ENCODE measurements at regions not wholly inside any gene's neighbourhood (a gene's known extent, or its start where the extent isn't known, plus 50 kb on each side); places are given as distances from the start of the nearest gene placed in this dataset.

DNA sequence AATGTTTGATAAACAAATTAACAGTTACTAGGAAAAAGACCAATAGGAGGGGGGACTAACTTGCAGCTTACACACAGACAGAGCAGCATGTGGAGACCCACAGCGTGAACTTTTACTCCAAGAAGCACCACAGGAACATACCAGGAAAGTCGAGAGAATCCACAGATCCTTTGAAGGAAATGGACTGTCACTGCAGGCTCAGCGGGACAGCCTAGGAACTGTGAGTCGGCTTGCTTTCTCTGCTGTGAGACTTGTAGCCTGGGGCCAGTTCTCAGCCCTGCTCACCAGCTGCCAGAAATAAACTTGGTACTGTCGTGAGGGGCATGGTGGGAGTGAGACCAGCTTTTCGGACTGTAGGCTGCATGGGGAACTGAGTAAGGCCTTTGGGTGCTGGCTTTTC is 1211.5 kb downstream of the PCDH17 start:
- H3K4me3 Mint-ChIP-seq = no peak overlapping the region
- H3K9me3 Mint-ChIP-seq = peaks cover 10% of the 10 kb centered on the region
- no peak for DNase-seq (ENCODE audit: low read depth, low spot score)
- peaks cover 3% of the 10 kb centered on the region for H3K36me3 Mint-ChIP-seq (ENCODE audit: low read depth)
- no peaks in the 10 kb centered on the region for H3K27me3 Mint-ChIP-seq (ENCODE audit: low read depth)
- H3K4me1 Mint-ChIP-seq = no peaks in the 10 kb centered on the region
- TF ChIP-seq, protein P1, sequence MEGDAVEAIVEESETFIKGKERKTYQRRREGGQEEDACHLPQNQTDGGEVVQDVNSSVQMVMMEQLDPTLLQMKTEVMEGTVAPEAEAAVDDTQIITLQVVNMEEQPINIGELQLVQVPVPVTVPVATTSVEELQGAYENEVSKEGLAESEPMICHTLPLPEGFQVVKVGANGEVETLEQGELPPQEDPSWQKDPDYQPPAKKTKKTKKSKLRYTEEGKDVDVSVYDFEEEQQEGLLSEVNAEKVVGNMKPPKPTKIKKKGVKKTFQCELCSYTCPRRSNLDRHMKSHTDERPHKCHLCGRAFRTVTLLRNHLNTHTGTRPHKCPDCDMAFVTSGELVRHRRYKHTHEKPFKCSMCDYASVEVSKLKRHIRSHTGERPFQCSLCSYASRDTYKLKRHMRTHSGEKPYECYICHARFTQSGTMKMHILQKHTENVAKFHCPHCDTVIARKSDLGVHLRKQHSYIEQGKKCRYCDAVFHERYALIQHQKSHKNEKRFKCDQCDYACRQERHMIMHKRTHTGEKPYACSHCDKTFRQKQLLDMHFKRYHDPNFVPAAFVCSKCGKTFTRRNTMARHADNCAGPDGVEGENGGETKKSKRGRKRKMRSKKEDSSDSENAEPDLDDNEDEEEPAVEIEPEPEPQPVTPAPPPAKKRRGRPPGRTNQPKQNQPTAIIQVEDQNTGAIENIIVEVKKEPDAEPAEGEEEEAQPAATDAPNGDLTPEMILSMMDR (conservative IDR thresholded peaks at IDR 0.05) = no peak
- no peak overlapping the region for H3K27ac Mint-ChIP-seq (ENCODE audit: unreplicated experiment)

DNA sequence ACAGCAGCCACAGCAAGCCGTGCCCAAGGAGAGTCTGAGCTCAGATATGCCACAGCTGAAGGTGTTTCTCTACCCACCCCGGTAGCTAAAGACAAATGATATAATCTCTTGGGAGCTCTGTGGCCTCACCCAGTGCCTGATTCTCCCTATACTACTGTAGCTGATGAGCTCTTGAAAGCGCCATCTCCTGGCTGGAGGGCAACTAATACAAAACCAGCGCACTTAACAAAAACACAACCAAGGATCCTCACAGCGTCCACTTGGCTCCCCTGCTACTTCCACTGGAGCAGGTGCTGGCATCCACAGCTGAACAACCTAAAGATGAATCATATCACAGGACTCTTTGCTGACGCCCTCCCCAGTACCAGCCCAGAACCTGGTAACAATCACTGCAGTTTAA is 1212.0 kb downstream of the PCDH17 start:
- TF ChIP-seq, protein P1 (conservative IDR thresholded peaks at IDR 0.05) = no peak
- Mint-ChIP-seq H3K4me3 (no peak overlapping the region), H3K27me3 (ENCODE audit: low read depth) (no peaks in the 10 kb centered on the region), H3K36me3 (ENCODE audit: low read depth) (peaks cover 3% of the 10 kb centered on the region), H3K4me1 (no peaks in the 10 kb centered on the region), H3K27ac (ENCODE audit: unreplicated experiment) (no peak overlapping the region), H3K9me3 (peaks cover 10% of the 10 kb centered on the region)
- no peak for DNase-seq (ENCODE audit: low read depth, low spot score)

DNA sequence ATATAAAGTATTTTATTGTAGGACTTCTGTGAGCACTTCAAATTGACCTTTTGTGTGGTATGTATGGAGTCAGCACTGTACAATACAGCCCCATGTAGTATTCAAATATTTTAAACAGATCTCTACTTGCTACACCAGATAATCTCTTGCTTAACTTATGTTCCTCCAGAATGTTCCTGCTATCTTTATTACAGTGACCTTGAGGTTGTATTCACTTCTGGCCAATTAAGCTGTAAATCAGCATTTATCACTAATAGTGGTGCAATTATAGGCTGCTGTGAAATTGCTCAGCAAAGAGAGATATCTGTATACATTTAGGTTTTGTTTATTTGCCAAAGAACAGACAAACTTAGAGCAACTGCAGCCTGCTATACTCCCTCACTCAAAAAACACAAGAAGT is 1218.6 kb downstream of the PCDH17 start:
- H3K4me1 Mint-ChIP-seq = no peaks in the 10 kb centered on the region
- no peaks in the 10 kb centered on the region for H3K36me3 Mint-ChIP-seq (ENCODE audit: low read depth)
- TF ChIP-seq, protein P1 (conservative IDR thresholded peaks at IDR 0.05) = no peak
- H3K9me3 Mint-ChIP-seq = peaks cover 6% of the 10 kb centered on the region
- no peak overlapping the region for H3K4me3 Mint-ChIP-seq
- no peak for DNase-seq (ENCODE audit: low read depth, low spot score)
- H3K27me3 Mint-ChIP-seq (ENCODE audit: low read depth) = no peaks in the 10 kb centered on the region
- no peak overlapping the region for H3K27ac Mint-ChIP-seq (ENCODE audit: unreplicated experiment)

DNA sequence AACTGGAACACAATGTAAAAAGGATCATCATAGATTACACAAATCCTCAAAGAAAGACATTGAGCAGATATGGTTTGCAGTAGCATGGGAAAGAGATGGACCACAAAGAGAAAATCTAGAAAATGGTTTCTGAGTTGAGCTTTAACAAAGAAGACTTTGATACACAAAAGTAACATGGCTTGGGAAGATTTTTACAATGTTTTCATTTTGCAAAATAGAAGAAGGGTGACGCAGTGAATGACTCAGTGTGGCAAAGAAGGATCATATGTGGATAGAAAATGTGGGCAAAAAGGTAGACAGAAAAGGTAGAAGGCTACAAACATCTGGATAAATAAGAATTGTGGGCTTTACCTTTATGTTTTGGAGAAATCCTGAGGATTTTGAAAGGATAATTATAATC is 1220.5 kb downstream of the PCDH17 start:
- H3K36me3 Mint-ChIP-seq (ENCODE audit: low read depth) = no peaks in the 10 kb centered on the region
- H3K27ac Mint-ChIP-seq (ENCODE audit: unreplicated experiment) = no peak overlapping the region
- H3K27me3 Mint-ChIP-seq (ENCODE audit: low read depth) = no peaks in the 10 kb centered on the region
- no peak overlapping the region for H3K4me3 Mint-ChIP-seq
- TF ChIP-seq, protein P1 (conservative IDR thresholded peaks at IDR 0.05) = no peak
- peaks cover 1% of the 10 kb centered on the region for H3K9me3 Mint-ChIP-seq
- no peak for DNase-seq (ENCODE audit: low read depth, low spot score)
- H3K4me1 Mint-ChIP-seq = no peaks in the 10 kb centered on the region

DNA sequence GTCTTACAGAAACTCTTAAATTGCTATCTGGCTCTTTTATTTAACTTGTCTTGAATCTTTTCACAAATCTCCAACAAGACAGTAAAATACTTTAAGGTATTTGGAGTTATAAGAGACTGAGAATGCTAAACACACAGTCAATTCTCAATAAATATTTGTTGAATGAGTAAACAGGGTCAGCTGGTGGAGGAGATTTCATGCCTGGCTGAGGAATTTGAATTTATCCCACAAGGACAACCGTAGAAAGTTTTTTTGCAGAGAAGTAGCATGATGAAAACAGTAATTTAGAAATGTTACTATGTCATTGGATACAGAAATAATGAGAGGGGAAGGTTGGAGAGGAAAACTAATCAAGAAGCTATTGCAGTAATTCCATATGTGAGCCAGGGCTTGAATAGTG is 1223.7 kb downstream of the PCDH17 start:
- H3K36me3 Mint-ChIP-seq (ENCODE audit: low read depth) = no peaks in the 10 kb centered on the region
- H3K9me3 Mint-ChIP-seq = peaks cover 4% of the 10 kb centered on the region
- no peak overlapping the region for H3K4me3 Mint-ChIP-seq
- H3K4me1 Mint-ChIP-seq = no peaks in the 10 kb centered on the region
- TF ChIP-seq, protein P1 (conservative IDR thresholded peaks at IDR 0.05) = no peak
- no peak overlapping the region for H3K27ac Mint-ChIP-seq (ENCODE audit: unreplicated experiment)
- H3K27me3 Mint-ChIP-seq (ENCODE audit: low read depth) = no peaks in the 10 kb centered on the region
- DNase-seq (ENCODE audit: low read depth, low spot score) = no peak

DNA sequence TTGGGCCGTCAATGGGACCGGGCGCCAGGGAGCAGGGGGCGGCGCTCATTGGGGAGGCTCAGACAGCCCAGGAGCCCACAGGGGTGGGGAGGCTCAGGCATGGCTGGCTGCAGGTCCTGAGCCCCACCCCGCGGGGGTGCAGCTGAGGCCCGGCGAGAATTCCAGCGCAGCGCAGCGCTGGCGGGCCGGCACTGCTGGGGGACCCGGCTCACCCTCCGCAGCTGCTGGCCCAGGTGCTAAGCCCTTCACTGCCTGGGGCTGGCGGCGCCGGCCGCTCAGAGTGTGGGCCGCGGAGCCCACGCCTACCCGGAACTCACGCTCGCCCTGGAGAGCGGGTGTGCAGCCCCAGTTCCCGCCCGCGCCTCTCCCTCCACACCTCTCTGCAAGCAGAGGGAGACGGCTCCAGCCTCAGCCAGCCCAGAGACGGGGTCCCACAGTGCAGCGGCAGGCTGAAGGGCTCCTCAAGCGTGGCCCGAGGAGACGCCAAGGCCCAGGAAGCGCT is 1227.4 kb downstream of the PCDH17 start:
- Mint-ChIP-seq H3K9me3 (peaks cover 4% of the 10 kb centered on the region), H3K4me1 (no peaks in the 10 kb centered on the region), H3K36me3 (ENCODE audit: low read depth) (no peaks in the 10 kb centered on the region), H3K27me3 (ENCODE audit: low read depth) (no peaks in the 10 kb centered on the region), H3K27ac (ENCODE audit: unreplicated experiment) (no peak overlapping the region), H3K4me3 (no peak overlapping the region)
- TF ChIP-seq, protein P1 (conservative IDR thresholded peaks at IDR 0.05) = no peak
- DNase-seq (ENCODE audit: low read depth, low spot score) = no peak
